Endothelial cell of umbilical vein (primary cell): ENCODE measurements at regions not wholly inside any gene's neighbourhood (a gene's known extent, or its start where the extent isn't known, plus 50 kb on each side); places are given as distances from the start of the nearest gene placed in this dataset.

ENCODE experiments used
- BruUV-seq: library from RNA; stranded (reverse); fragments of 400-500 nt; replicated peaks from 2 replicates; lab custom pipeline; 2021; lab: Mats Ljungman, UMichigan
- CTCF ChIA-PET: fragments of 300-600, 350-600 bp; sonication (Branson Sonifier 250); formaldehyde crosslinking; loops from one replicate; lab custom pipeline; 2021; ENCODE audit warnings: antibody characterized with exemption, inconsistent platforms; lab: Charles Lee
- POLR2A ChIA-PET: fragments of 300-600, 350-600 bp; sonication (Branson Sonifier 250); formaldehyde crosslinking; loops from one replicate; lab custom pipeline; 2021; ENCODE audit warnings: antibody characterized with exemption, inconsistent platforms; lab: Charles Lee
- DNase-seq: peaks from one replicate; pipeline ENCODE4 v3.0.0-alpha.2; 2011; ENCODE audit warnings: low read depth, low spot score
- FAIRE-seq: peaks from 2 replicates; lab custom pipeline; 2011; peaks lifted over from hg19 to GRCh38; lab: Jason Lieb, UNC
- H2AFZ ChIP-seq: 2 replicates; pipeline ENCODE4 v1.6.0; 2012; ENCODE audit warnings: low read depth, low read length, control low read depth, inconsistent platforms
- H3K27ac ChIP-seq: 2 replicates; pipeline ENCODE4 v1.5.1; 2011; ENCODE audit warnings: low read depth, mild to moderate bottlenecking, control low read depth, low read length, moderate library complexity; ENCODE audit not compliant: insufficient read depth
- H3K27me3 ChIP-seq, 2 experiments: 2 replicates each; pipeline versions ENCODE4 v1.6.0 to v1.6.1; 2011; ENCODE audit warnings: low read length in 2 of 2, mixed read lengths in 1 of 2; ENCODE audit not compliant: control insufficient read depth in 2 of 2, insufficient read depth in 2 of 2
- H3K36me3 ChIP-seq, 2 experiments: 2 replicates in 1 of 2; 3 replicates in 1 of 2; pipeline ENCODE4 v1.5.1; 2011; ENCODE audit warnings: low read length in 2 of 2, mild to moderate bottlenecking in 1 of 2, moderate library complexity in 1 of 2; ENCODE audit not compliant: control insufficient read depth in 2 of 2, insufficient read depth in 2 of 2; ENCODE audit errors: extremely low read depth in 1 of 2
- H3K4me1 ChIP-seq: 3 replicates; pipeline ENCODE4 v1.5.1; 2011; ENCODE audit warnings: mild to moderate bottlenecking, low read length; ENCODE audit not compliant: control insufficient read depth, insufficient read depth; ENCODE audit errors: extremely low read depth
- H3K4me2 ChIP-seq: 2 replicates; pipeline ENCODE4 v1.6.1; 2011; ENCODE audit warnings: low read length, control low read depth, mixed read lengths; ENCODE audit not compliant: insufficient read depth
- H3K4me3 ChIP-seq, 3 experiments: fragments of 200-600 bp in 1 of 3; sonication (generic), shearing (Covaris generic) in 1 of 3; replicated peaks in 1 of 3; 2 replicates each; pipeline ENCODE4 v1.5.1; 2011 to 2016; ENCODE audit warnings: control low read depth in 3 of 3, low read length in 3 of 3, mild to moderate bottlenecking in 2 of 3, inconsistent platforms in 1 of 3, low read depth in 1 of 3, moderate library complexity in 1 of 3; ENCODE audit not compliant: insufficient read depth in 1 of 3
- H3K79me2 ChIP-seq: 2 replicates; pipeline ENCODE4 v1.6.0; 2012; ENCODE audit warnings: low read length, inconsistent platforms; ENCODE audit not compliant: control insufficient read depth, insufficient read depth
- H3K9ac ChIP-seq: replicated peaks from 2 replicates; pipeline ENCODE3; 2011; ENCODE audit warnings: low read length, control low read depth; ENCODE audit not compliant: insufficient read depth; ENCODE audit errors: extremely low read depth
- H3K9me1 ChIP-seq: replicated peaks from 3 replicates; pipeline ENCODE4 v1.6.0; 2011; ENCODE audit warnings: mild to moderate bottlenecking, low read length; ENCODE audit not compliant: control insufficient read depth, insufficient read depth; ENCODE audit errors: extremely low read depth
- H3K9me3 ChIP-seq: replicated peaks from 2 replicates; pipeline ENCODE4 v1.5.1; 2012; ENCODE audit warnings: low read length, inconsistent platforms; ENCODE audit not compliant: control insufficient read depth, insufficient read depth
- H4K20me1 ChIP-seq: replicated peaks from 2 replicates; pipeline ENCODE3; 2011; ENCODE audit warnings: mild to moderate bottlenecking, low read length; ENCODE audit not compliant: control insufficient read depth, insufficient read depth; ENCODE audit errors: extremely low read depth
- EZH2 ChIP-seq: IDR thresholded peaks from 2 replicates; pipeline ENCODE4 v1.6.1; 2012; ENCODE audit warnings: borderline replicate concordance, low read depth, mild to moderate bottlenecking, moderate library complexity, low read length, inconsistent platforms; ENCODE audit not compliant: severe bottlenecking
- FOS ChIP-seq: IDR thresholded peaks from 2 replicates; pipeline ENCODE4 v1.6.1; 2011; ENCODE audit warnings: mild to moderate bottlenecking, low read length, moderate library complexity, borderline replicate concordance; ENCODE audit not compliant: insufficient read depth
- GATA2 ChIP-seq: IDR thresholded peaks from 2 replicates; pipeline ENCODE4 v1.7.0; 2011; ENCODE audit warnings: low read depth, mild to moderate bottlenecking, moderate library complexity, mixed read lengths, low read length; ENCODE audit not compliant: insufficient read length, insufficient read depth
- JUN ChIP-seq: IDR thresholded peaks from 2 replicates; pipeline ENCODE4 v1.6.1; 2011; ENCODE audit warnings: borderline replicate concordance, low read depth; ENCODE audit not compliant: insufficient read length, insufficient read depth
- MYC ChIP-seq: IDR thresholded peaks from one replicate; pipeline ENCODE4 v1.6.1; 2011; ENCODE audit warnings: mild to moderate bottlenecking, low read depth, low read length
- POLR2A ChIP-seq: IDR thresholded peaks from 2 replicates; pipeline ENCODE4 v1.6.1; 2012; ENCODE audit warnings: low read depth, mild to moderate bottlenecking, control low read depth, low read length
- POLR2AphosphoS5 ChIP-seq: IDR thresholded peaks from 2 replicates; pipeline ENCODE4 v1.6.1; 2012; ENCODE audit warnings: low read depth, mild to moderate bottlenecking, control low read depth, low read length, moderate library complexity; ENCODE audit not compliant: insufficient read depth
- dilution Hi-C: fragments of 300-500 bp; cut with MboI; formaldehyde crosslinking; loops from one replicate; pipeline ENCODE4 v1.15.0; 2019; ENCODE audit warnings: low sequenced_read_pairs; ENCODE audit not compliant: extremely low pct_ligation_motif_present
- intact Hi-C: fragments of 100-400 bp; cut with micrococcal nuclease; formaldehyde crosslinking; loops from one replicate; pipeline ENCODE4 v1.10.0; 2022
- TF ChIP-seq, protein P1 (sequence below): IDR thresholded peaks from 2 replicates; pipeline ENCODE4 v1.6.1; 2011; ENCODE audit not compliant: insufficient read depth, insufficient read length
- TF ChIP-seq, protein P2 (sequence below), 2 donors: IDR thresholded peaks; 1 replicate in 1 of 2; 2 replicates in 1 of 2; pipeline ENCODE4 v1.5.1; 2011; ENCODE audit warnings: low read length in 2 of 2, mild to moderate bottlenecking in 2 of 2, moderate library complexity in 2 of 2, control low read depth in 1 of 2, inconsistent platforms in 1 of 2, low read depth in 1 of 2; ENCODE audit not compliant: insufficient read depth in 1 of 2; ENCODE audit errors: extremely low read depth in 1 of 2

DNA sequence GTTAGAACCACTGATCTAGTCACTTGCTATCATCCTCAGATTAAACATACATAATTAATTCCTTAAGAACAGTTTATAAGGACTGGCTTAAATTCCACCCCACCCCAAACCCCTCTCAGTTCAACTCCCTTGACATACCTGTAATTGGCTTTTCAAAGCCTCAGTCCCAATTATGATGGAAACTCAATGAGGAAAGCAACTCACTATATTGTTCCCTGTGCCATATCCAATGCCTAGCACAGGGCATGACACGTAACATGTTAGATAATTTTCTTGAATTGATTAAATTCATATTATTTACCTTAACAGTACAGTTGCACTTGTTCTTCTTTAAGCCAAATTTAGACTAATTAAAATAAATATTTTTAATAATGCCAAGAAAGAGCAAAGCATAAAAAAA is 465.1 kb upstream of the CHAC2 start:
- intact Hi-C loops: no loop called here
- Histone ChIP-seq H3K9ac (no peak overlapping the region), H3K4me1 (no peaks in the 10 kb centered on the region), H3K4me2 (no peak overlapping the region), H3K79me2 (no peaks in the 10 kb centered on the region), H3K27me3 (no peaks in the 10 kb centered on the region), H3K36me3 (no peaks in the 10 kb centered on the region), H4K20me1 (no peaks in the 10 kb centered on the region), H2AFZ (no peak overlapping the region), H3K9me1 (no peaks in the 10 kb centered on the region), H3K4me3 (no peak overlapping the region), H3K27ac (no peak overlapping the region), H3K9me3 (no peaks in the 10 kb centered on the region)
- dilution Hi-C loops: no loop called here
- no TSS peak for BruUV-seq
- no peak for TF ChIP-seq JUN
- no peak for TF ChIP-seq MYC
- no peak for TF ChIP-seq FOS
- TF ChIP-seq, protein P1, sequence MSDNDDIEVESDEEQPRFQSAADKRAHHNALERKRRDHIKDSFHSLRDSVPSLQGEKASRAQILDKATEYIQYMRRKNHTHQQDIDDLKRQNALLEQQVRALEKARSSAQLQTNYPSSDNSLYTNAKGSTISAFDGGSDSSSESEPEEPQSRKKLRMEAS: no peak
- TF ChIP-seq, protein P2, sequence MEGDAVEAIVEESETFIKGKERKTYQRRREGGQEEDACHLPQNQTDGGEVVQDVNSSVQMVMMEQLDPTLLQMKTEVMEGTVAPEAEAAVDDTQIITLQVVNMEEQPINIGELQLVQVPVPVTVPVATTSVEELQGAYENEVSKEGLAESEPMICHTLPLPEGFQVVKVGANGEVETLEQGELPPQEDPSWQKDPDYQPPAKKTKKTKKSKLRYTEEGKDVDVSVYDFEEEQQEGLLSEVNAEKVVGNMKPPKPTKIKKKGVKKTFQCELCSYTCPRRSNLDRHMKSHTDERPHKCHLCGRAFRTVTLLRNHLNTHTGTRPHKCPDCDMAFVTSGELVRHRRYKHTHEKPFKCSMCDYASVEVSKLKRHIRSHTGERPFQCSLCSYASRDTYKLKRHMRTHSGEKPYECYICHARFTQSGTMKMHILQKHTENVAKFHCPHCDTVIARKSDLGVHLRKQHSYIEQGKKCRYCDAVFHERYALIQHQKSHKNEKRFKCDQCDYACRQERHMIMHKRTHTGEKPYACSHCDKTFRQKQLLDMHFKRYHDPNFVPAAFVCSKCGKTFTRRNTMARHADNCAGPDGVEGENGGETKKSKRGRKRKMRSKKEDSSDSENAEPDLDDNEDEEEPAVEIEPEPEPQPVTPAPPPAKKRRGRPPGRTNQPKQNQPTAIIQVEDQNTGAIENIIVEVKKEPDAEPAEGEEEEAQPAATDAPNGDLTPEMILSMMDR (IDR thresholded peaks at IDR 0.05; ENCODE audit: extremely low read depth in 1 of 2, insufficient read depth in 1 of 2, low read depth in 1 of 2, low read length in 2 of 2): no peak
- no peak for TF ChIP-seq POLR2AphosphoS5
- no peak for TF ChIP-seq GATA2
- TF ChIP-seq POLR2A: no peak
- no peak for TF ChIP-seq EZH2
- no peak for FAIRE-seq
- POLR2A ChIA-PET: no interaction called here
- no peak for DNase-seq
- CTCF ChIA-PET: no interaction called here
